H54 (cell line): ENCODE measurements at regions not wholly inside any gene's neighbourhood (a gene's known extent, or its start where the extent isn't known, plus 50 kb on each side); places are given as distances from the start of the nearest gene placed in this dataset.
"Not testable (repeated sequence)": the region's sequence is repeated elsewhere in the genome, so short reads cannot be mapped to it uniquely, and the experiment has no call there.

ENCODE experiments used
- DNase-seq: peaks from one replicate; pipeline ENCODE4 v3.0.0; 2011; ENCODE audit warnings: low spot score, mixed read lengths; ENCODE audit not compliant: insufficient read length
- FAIRE-seq: peaks from 3 replicates; lab custom pipeline; 2011; peaks lifted over from hg19 to GRCh38; lab: Jason Lieb, UNC
- POLR2A ChIP-seq: IDR thresholded peaks from 2 replicates; pipeline ENCODE4 v1.6.1; 2011; ENCODE audit warnings: low read depth, mild to moderate bottlenecking, low read length

DNA sequence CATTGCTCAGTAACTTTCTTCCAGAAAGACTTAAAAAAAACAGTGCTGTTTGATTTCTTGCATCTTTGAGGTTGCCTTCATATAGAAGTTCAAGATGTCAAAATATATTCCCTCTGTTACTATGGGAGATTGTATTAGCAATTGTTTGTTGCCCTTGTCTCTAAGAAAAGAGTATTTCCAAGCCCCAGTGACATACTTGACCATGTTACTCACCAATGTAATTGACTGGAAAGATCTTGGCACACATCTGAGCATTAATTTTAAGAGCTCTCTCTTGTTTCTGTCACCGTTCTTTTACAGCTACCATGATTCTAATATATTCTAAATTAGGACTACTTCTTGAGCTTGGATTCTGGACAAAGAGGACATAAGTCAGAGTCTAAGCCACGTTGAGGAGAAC, 902.7 kb upstream of the EPHA5 start:
- DNase-seq (no peak), FAIRE-seq (peak; percentile 15)
- TF ChIP-seq POLR2A, result no peak

DNA sequence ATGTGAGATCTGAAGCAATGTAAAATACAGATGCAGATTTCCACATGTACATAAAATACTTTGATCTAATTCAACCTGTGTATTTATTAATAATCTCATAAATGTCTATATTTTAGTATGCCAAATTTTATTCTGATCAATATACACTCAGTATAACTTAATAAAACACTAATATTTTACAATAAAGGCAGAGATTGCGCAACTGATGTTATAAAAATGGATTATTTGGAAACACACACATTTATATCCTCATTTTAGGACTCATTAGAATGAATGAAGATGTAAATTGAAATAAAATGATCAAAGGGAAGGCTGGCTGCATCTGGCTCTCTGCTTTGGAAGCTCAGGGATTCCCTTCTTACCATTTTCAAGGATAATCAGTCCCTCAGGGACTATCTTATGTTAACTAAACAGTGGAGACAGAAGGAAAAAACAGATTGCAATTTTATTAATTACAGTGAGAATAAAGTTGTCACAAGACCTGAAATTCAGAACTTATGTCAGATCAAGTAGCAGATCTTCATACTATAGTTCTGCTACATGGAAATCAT, 900.9 kb upstream of the EPHA5 start:
- TF ChIP-seq POLR2A, result no peak
- DNase-seq, result no peak
- no peak for FAIRE-seq

DNA sequence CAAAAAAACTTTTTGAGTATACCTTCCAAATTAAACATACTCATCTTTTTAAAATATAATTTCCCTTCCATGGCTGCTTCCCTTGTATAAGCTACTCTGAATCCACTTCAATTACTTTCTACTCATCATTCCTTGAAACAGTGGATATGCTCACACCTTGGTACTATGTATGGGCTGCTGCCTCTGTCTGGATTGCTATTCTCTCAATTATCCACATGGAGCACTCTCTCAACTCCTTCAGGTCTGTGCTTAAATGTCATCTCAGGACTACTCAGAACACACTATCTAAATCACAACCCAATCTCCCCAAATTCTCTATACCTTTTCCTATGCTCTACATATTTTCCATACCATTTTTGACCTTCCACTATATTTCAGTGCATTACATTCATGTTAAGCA, 898.9 kb upstream of the EPHA5 start:
- FAIRE-seq, result no peak
- TF ChIP-seq POLR2A, result no peak

DNA sequence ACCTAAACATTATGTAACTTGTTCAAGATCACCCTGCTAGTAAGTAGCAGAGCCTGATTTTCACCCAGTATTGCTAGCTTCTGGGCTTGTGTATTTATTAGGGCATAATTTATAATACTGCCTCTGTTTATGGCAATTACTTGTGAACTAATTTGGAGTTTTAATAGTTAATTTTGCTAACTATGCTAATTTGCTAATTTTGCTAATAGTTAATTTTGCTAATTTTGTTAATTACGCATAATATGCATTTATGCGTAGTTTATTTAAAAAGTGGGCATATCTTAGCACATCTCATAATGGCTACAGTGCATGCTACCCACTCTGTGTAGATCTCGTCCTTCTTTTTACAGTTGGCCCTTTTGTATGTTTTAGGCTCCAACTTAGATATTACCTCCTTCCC, 898.1 kb upstream of the EPHA5 start:
- TF ChIP-seq POLR2A, result no peak
- FAIRE-seq (no peak), DNase-seq (no peak)

More for the DNA sequence above, 898.9 kb upstream of the EPHA5 start:
- DNase-seq, result no peak

DNA sequence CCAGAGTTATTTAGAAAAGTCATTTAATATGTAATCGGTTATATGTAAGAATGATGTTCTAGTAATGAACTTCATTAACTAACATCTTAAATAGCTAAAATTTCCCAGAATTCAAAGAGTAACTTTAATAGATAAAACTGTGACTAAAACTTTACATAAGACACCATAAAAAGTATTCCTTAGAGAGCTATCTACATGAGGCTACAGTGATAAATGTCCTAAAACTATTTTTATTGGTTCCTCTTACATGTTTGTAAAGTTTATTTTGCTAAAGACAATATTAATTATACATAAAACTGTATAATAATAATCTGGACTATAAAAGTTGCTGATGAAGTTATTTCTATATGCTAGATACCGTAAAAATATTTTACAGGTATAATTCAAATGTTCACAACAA, 897.7 kb upstream of the EPHA5 start:
- FAIRE-seq (no peak), DNase-seq (no peak)
- TF ChIP-seq POLR2A, result no peak

DNA sequence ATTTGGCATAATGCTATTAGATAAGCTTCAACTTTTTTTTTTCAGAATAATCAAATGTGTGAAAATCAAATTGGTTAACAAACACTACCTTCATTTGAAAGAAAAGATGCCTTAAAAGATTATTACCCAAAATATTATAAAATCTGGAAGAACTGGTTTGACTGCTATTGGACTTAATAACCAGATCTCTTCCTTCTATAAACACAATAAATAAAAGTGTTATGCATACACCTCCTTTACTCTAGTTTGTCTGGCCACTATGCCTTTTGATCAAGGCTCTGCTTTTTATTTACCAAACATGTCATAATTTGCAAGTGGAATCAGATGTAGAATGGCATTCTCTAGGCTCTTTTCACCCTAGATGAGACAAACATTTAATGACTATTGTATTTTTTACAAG, 897.3 kb upstream of the EPHA5 start:
- TF ChIP-seq POLR2A, result no peak
- DNase-seq, result no peak
- FAIRE-seq, result no peak

DNA sequence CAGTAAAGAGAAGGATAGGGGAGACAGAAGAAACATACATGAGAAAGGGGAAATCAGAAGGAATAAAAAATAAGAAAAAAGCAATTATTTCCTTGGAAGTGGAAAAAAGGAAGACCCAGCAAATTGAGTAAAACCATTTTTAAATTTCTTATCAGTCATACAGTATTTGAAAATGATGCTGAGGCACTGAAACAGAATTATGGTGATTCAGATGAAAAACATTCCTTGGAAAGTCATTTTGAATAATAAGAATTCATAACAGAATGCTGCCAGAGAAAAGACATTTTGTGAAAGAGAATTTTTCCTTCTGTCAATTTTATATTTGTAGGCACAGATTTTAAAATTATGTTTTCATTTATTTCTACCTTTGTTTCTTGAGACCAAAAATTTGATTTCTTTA, 895.5 kb upstream of the EPHA5 start:
- DNase-seq (no peak), FAIRE-seq (no peak)
- TF ChIP-seq POLR2A, result no peak

DNA sequence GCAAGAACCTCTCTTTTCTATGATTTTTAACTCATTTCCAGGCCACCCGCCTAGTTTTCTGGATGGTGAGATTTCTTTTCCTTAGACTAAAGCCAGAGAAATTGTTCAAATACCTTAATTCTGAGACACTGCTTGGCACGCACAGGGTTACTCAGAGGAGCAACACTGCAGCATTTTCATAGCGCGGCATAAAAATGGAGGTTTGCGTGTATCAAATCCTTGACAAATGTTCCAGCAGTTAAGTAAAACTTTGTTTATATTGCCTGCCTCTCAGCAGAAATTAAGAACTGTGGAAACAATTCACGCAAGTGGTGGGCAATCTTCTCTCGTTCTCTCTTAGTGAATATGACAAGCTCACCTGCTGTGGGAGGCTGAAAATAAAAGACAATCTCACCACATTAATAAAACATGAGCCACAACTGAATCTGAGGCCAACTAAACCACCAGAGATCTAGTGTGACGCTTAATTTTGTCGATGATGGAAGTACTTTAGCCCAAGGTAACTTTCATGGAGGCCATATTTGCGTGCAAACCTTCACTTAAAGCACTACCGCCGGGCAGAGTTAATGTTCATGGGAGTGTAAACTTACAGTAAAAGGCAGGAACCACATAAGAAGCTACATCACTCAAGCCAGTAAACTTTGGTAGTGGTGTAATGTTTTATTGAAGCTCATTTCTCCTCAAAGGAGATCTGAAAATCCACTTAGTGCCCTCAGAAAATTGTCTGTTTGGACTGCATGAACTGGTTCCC, 894.8 kb upstream of the EPHA5 start:
- DNase-seq (no peak), FAIRE-seq (peak; percentile 30)
- TF ChIP-seq POLR2A, result no peak

DNA sequence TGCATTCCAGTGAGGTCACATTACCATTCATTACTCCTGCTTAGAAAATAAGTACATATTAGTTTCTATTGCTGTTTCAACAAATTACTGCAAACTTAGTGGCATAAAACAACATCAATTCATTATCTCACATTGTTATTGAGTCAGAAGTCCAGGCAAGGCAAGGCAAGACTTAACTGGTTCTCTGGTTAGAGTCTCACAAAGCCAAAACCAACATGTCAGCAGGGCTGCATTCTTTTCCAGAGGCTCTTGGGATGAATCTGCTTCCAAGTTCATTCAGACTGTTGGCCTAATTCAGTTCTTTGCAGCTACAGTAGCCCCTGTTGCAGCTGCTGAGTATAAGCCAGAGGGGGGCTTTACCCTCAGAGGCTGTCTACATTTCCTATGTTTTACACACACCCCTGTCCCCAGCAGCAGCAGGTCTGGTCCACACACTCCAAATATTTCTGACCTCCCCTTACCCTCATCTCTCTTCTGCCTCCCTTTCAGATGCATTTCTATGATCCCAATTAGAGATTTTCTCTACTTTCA, 892.1 kb upstream of the EPHA5 start:
- FAIRE-seq (no peak), DNase-seq (no peak)
- TF ChIP-seq POLR2A, result no peak

DNA sequence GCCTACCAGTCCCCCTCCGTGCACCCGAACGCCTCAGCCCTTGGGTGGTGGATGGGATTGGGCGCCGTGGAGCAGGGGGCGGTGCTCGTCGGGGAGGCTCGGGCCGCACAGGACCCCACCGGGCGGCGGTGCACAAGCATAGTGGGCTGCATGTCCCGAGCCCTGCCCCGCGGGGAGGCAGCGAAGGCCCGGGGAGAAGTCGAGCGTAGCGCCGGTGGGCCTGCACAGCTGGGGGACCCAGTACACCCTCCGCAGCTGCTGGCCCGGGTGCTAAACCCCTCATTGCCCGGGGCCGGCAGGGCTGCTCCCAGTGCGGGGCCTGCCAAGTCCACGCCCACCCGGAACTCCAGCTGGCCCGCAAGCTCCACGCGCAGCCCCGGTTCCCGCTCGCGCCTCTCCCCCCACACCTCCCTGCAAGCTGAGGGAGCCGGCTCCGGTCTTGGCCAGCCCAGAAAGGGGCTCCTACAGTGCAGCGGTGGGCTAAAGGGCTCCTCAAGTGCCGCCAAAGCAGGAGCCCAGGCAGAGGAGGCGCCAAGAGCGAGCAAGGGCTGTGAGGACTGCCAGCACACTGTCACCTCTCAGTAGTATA, 891.3 kb upstream of the EPHA5 start:
- FAIRE-seq, DNase-seq: not testable (repeated sequence)

DNA sequence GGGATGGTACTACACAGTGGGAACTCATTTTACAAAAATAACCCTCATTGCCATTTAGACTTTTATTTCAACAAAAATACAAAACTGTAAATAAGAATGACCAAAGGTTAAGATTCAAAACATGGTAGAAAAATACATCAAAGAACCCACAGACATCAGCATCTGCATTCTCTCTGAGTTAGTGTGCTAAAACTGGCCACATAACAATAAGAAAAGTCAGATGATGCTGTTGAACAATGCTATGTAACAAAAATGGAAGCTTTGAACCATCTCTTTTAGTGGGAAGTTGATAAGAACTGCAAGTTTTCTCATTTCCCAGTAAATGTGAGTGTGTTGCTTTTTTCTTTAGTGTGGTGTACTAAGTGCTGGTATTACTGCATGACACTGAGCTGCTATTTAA, 888.4 kb upstream of the EPHA5 start:
- DNase-seq (no peak), FAIRE-seq (no peak)
- no peak for TF ChIP-seq POLR2A

DNA sequence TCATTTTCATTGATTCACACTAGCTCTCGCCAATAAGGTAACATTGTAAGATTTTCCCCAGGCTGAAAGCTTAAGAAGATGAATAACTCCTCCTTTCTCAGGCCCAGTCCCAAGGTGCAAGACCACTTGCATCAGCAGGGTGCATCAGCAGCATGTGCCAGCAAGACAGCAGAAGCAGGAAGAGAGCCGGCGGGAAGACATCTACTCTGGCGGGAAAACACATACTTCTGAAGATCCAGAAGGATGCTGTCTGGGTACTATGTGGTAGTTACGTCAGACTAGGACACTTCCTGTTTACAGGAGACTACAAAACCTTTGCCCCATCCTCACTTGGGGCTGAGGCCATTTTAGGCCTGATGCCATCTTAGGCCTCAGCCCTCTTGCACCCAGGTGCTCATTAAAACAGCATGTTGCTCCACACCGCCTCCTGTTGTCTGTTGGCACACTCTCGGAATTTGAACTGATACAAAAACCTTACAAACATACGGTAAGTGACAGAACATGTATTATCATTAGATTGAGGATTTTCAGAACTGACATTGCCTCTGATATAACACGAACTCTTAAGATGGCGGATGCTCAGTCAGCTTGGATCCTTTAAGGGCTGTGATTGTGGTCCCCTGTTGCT, 886.5 kb upstream of the EPHA5 start:
- FAIRE-seq, result no peak

DNA sequence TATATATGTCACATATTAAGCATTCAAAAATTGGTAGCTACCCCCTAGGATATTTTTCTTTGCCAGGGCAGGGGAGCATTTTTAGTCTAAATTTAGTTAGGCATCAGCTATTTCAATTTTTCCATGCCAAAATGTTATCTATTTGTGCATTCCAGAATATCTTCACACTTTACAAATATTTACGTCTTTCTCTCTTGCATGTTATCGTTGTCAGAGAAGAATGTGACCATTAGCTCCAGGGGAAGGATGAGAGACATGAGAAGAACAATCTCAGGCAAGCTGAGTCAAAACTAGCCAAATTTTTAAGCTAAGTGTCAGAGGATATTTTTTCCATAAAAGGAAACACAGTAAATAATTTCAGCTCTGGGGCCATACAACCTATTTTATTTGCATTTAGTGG, 885.0 kb upstream of the EPHA5 start:
- FAIRE-seq (no peak), DNase-seq (no peak)
- no peak for TF ChIP-seq POLR2A

More for the DNA sequence above, 886.5 kb upstream of the EPHA5 start:
- TF ChIP-seq POLR2A, result no peak
- no peak for DNase-seq

DNA sequence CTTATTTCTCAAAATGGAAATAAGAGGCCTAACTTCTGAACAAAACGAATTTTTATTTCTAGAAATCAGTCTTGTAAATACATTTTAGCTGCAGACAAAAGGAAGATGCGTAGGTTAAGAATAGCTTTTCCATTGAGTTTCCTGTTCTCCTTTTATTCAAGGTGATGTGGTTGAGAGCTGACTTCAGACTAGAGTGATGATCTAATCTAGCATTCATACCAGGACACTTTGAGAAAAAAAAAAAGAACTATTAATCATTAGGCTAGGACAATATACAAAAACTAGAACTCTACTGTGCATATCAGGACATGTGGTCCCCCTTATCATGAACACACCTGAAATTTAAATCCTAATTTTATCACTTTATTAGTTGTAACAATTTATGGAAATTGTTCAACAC, 884.5 kb upstream of the EPHA5 start:
- FAIRE-seq (no peak), DNase-seq (no peak)
- no peak for TF ChIP-seq POLR2A

DNA sequence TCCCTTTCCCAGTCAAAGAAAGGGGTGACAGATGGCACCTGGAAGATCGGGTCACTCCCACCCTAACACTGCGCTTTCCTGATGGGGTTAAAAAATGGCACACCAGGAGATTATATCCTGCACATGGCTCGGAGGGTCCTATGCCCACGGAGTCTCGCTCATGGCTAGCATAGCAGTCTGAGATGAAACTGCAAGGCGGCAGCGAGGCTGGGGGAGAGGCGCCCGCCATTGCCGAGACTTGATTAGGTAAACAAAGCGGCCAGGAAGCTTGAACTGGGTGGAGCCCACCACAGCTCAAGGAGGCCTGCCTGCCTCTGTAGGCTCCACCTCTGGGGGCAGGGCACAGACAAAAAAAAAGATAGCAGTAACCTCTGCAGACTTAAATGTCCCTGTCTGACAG, 875.0 kb upstream of the EPHA5 start:
- not testable (repeated sequence) for FAIRE-seq

More for the DNA sequence above, 875.0 kb upstream of the EPHA5 start:
- DNase-seq, result not testable (repeated sequence)
